H1 (cell line): ENCODE measurements at regions not wholly inside any gene's neighbourhood (a gene's known extent, or its start where the extent isn't known, plus 50 kb on each side); places are given as distances from the start of the nearest gene placed in this dataset.
"Not testable (repeated sequence)": the region's sequence is repeated elsewhere in the genome, so short reads cannot be mapped to it uniquely, and the experiment has no call there.

Source experiments
- CTCF ChIA-PET: fragments of 300-600 bp; sonication (Branson Sonifier 250); formaldehyde crosslinking; loops from one replicate; lab custom pipeline; 2021; ENCODE audit not compliant: partially characterized antibody; lab: Charles Lee
- POLR2A ChIA-PET: fragments of 300-600 bp; sonication (Branson Sonifier 250); formaldehyde crosslinking; loops from one replicate; lab custom pipeline; 2021; ENCODE audit warnings: inconsistent platforms; ENCODE audit not compliant: partially characterized antibody; lab: Charles Lee
- DNase-seq, 2 experiments: peaks; one replicate each; pipeline versions ENCODE4 v3.0.0 to v3.0.0-alpha.2; 2010 to 2022; ENCODE audit warnings: low spot score in 2 of 2, low read depth in 1 of 2, mixed read lengths in 1 of 2
- FAIRE-seq: peaks from 2 replicates; lab custom pipeline; 2011; peaks lifted over from hg19 to GRCh38; lab: Jason Lieb, UNC
- H2AFZ ChIP-seq: 2 replicates; pipeline ENCODE4 v1.8.1; 2012; ENCODE audit warnings: low read length, inconsistent platforms
- H2AK5ac ChIP-seq: 2 replicates; pipeline ENCODE4 v1.6.1; 2013; ENCODE audit warnings: low read depth, low read length
- H2BK120ac ChIP-seq: replicated peaks from 2 replicates; pipeline ENCODE3; 2013; ENCODE audit warnings: low read depth, low read length, inconsistent platforms
- H2BK12ac ChIP-seq: 2 replicates; pipeline ENCODE4 v1.6.1; 2013; ENCODE audit warnings: low read depth, low read length
- H2BK15ac ChIP-seq: 2 replicates; pipeline ENCODE4 v1.6.1; 2013; ENCODE audit warnings: low read length
- H2BK20ac ChIP-seq: 2 replicates; pipeline ENCODE4 v1.6.1; 2013; ENCODE audit warnings: low read length
- H2BK5ac ChIP-seq: 2 replicates; pipeline ENCODE4 v1.6.1; 2013; ENCODE audit warnings: low read depth, low read length
- H3K14ac ChIP-seq: 2 replicates; pipeline ENCODE4 v1.6.1; 2013; ENCODE audit warnings: inconsistent platforms; ENCODE audit not compliant: insufficient read length
- H3K18ac ChIP-seq: 2 replicates; pipeline ENCODE4 v1.6.1; 2013; ENCODE audit warnings: low read length; ENCODE audit errors: extremely low read depth
- H3K23ac ChIP-seq: 2 replicates; pipeline ENCODE4 v1.6.1; 2013; ENCODE audit warnings: inconsistent platforms; ENCODE audit not compliant: insufficient read length
- H3K23me2 ChIP-seq: 2 replicates; pipeline ENCODE4 v1.6.1; 2013; ENCODE audit warnings: low read depth, low read length
- H3K27ac ChIP-seq: 2 replicates; pipeline ENCODE4 v1.6.1; 2011; ENCODE audit warnings: low read depth, low read length, inconsistent platforms
- H3K27me3 ChIP-seq, 4 experiments: replicated peaks in 1 of 4; 1 replicate in 1 of 4; 2 replicates in 3 of 4; pipeline versions ENCODE4 v1.6.1 to v1.8.1; 2011 to 2013; ENCODE audit warnings: low read length in 3 of 4, mild to moderate bottlenecking in 3 of 4, inconsistent platforms in 2 of 4, mixed read lengths in 2 of 4, moderate library complexity in 1 of 4; ENCODE audit not compliant: control insufficient read depth in 3 of 4, insufficient read depth in 3 of 4; ENCODE audit errors: extremely low read depth in 1 of 4
- H3K36me3 ChIP-seq, 4 experiments: 2 replicates each; pipeline versions ENCODE4 v1.6.1 to v1.8.1; 2011 to 2013; ENCODE audit warnings: mild to moderate bottlenecking in 4 of 4, low read length in 3 of 4, moderate library complexity in 2 of 4, control low read depth in 1 of 4, inconsistent platforms in 1 of 4; ENCODE audit not compliant: insufficient read depth in 4 of 4, control insufficient read depth in 2 of 4
- H3K4ac ChIP-seq: replicated peaks from 2 replicates; pipeline ENCODE3; 2013; ENCODE audit warnings: low read length, low read depth, mixed read lengths, inconsistent platforms; ENCODE audit not compliant: insufficient read length
- H3K4me1 ChIP-seq, 4 experiments: replicated peaks in 1 of 4; 1 replicate in 1 of 4; 2 replicates in 3 of 4; pipeline versions ENCODE4 v1.6.1 to v1.8.1; 2011 to 2013; ENCODE audit warnings: low read length in 3 of 4, inconsistent platforms in 2 of 4, mixed read lengths in 1 of 4; ENCODE audit not compliant: insufficient read depth in 4 of 4, control insufficient read depth in 3 of 4
- H3K4me2 ChIP-seq, 2 experiments: 2 replicates each; pipeline versions ENCODE4 v1.6.1 to v1.8.1; 2011 to 2013; ENCODE audit warnings: low read depth in 2 of 2, low read length in 2 of 2, control low read depth in 1 of 2, inconsistent platforms in 1 of 2, mild to moderate bottlenecking in 1 of 2; ENCODE audit not compliant: insufficient read depth in 1 of 2
- H3K4me3 ChIP-seq, 4 experiments: fragments of 200-600, 300-600 bp in 1 of 4; sonication (generic), shearing (Covaris generic), sonication (Bioruptor Twin) in 1 of 4; 2 replicates each; pipeline versions ENCODE4 v1.5.1 to v1.8.1; 2011 to 2016; ENCODE audit warnings: low read length in 4 of 4, low read depth in 3 of 4, control low read depth in 2 of 4, inconsistent platforms in 2 of 4, mild to moderate bottlenecking in 2 of 4, mixed read lengths in 1 of 4, moderate library complexity in 1 of 4; ENCODE audit not compliant: insufficient read depth in 2 of 4; ENCODE audit errors: extremely low read depth in 1 of 4
- H3K56ac ChIP-seq: replicated peaks from 2 replicates; pipeline ENCODE3; 2013; ENCODE audit warnings: low read depth, mild to moderate bottlenecking, mixed read lengths, low read length, inconsistent platforms; ENCODE audit not compliant: insufficient read length
- H3K79me1 ChIP-seq: 2 replicates; pipeline ENCODE4 v1.6.1; 2013; ENCODE audit warnings: low read depth, low read length, control low read depth
- H3K79me2 ChIP-seq, 2 experiments: 2 replicates each; pipeline versions ENCODE4 v1.6.1 to v1.8.1; 2012 to 2013; ENCODE audit warnings: low read length in 2 of 2, mild to moderate bottlenecking in 2 of 2, inconsistent platforms in 1 of 2; ENCODE audit not compliant: insufficient read depth in 2 of 2, control insufficient read depth in 1 of 2
- H3K9ac ChIP-seq, 4 experiments: replicated peaks in 1 of 4; 1 replicate in 1 of 4; 2 replicates in 3 of 4; pipeline versions ENCODE4 v1.6.1 to v1.8.1; 2011 to 2013; ENCODE audit warnings: low read depth in 3 of 4, low read length in 3 of 4, control low read depth in 2 of 4, mild to moderate bottlenecking in 2 of 4, moderate library complexity in 2 of 4, inconsistent platforms in 1 of 4; ENCODE audit errors: extremely low read depth in 1 of 4
- H3K9me3 ChIP-seq, 2 experiments: 2 replicates each; pipeline versions ENCODE4 v1.6.1 to v1.8.1; 2012 to 2013; ENCODE audit warnings: mild to moderate bottlenecking in 2 of 2, moderate library complexity in 2 of 2, control low read depth in 1 of 2, inconsistent platforms in 1 of 2, low read depth in 1 of 2, low read length in 1 of 2, mixed read lengths in 1 of 2; ENCODE audit not compliant: insufficient read depth in 2 of 2
- H4K20me1 ChIP-seq, 2 experiments: replicated peaks in 1 of 2; 2 replicates each; pipeline versions ENCODE3 to v1.8.1; 2011 to 2013; ENCODE audit warnings: inconsistent platforms in 2 of 2, low read length in 2 of 2, mild to moderate bottlenecking in 1 of 2; ENCODE audit not compliant: insufficient read depth in 2 of 2, control insufficient read depth in 1 of 2
- H4K5ac ChIP-seq: 2 replicates; pipeline ENCODE4 v1.6.1; 2013; ENCODE audit warnings: low read length, low read depth, mixed read lengths, inconsistent platforms; ENCODE audit not compliant: insufficient read length
- H4K8ac ChIP-seq: 2 replicates; pipeline ENCODE4 v1.8.0; 2013; ENCODE audit warnings: mild to moderate bottlenecking, moderate library complexity, low read length, inconsistent platforms; ENCODE audit not compliant: insufficient read depth; ENCODE audit errors: extremely low read depth
- H4K91ac ChIP-seq: replicated peaks from 2 replicates; pipeline ENCODE3; 2013; ENCODE audit warnings: low read length, mixed read lengths, inconsistent platforms; ENCODE audit not compliant: insufficient read length
- EZH2 ChIP-seq: fragments of 200-600 bp; sonication (generic); IDR thresholded peaks from 2 replicates; pipeline ENCODE4 v1.7.1; 2012; ENCODE audit warnings: low read depth, mild to moderate bottlenecking, moderate library complexity, low read length, inconsistent platforms; ENCODE audit not compliant: severe bottlenecking
- HDAC6 ChIP-seq: IDR thresholded peaks from one replicate; pipeline ENCODE4 v1.7.1; 2012; ENCODE audit warnings: low read depth, mild to moderate bottlenecking, inconsistent platforms, low read length, moderate library complexity
- POU5F1 ChIP-seq: IDR thresholded peaks from 2 replicates; pipeline ENCODE4 v1.6.1; 2011; ENCODE audit warnings: low read depth, mild to moderate bottlenecking, low read length, moderate library complexity
- RBBP5 ChIP-seq: IDR thresholded peaks from 2 replicates; pipeline ENCODE4 v1.7.1; 2012; ENCODE audit warnings: low read depth, mild to moderate bottlenecking, inconsistent platforms, low read length, moderate library complexity, borderline replicate concordance
- RNF2 ChIP-seq: fragments of 200-900, 300-1000 bp; sonication (generic); IDR thresholded peaks from 2 replicates; pipeline ENCODE4 v1.7.1; 2016; ENCODE audit warnings: borderline replicate concordance, low read depth, mild to moderate bottlenecking, antibody characterized with exemption, low read length; ENCODE audit not compliant: poor library complexity, severe bottlenecking; ENCODE audit errors: missing control alignments
- SRF ChIP-seq: IDR thresholded peaks from 2 replicates; pipeline ENCODE4 v1.6.1; 2011; ENCODE audit warnings: mild to moderate bottlenecking, low read depth, low read length, moderate library complexity
- TCF12 ChIP-seq: IDR thresholded peaks from 2 replicates; pipeline ENCODE4 v1.6.1; 2011; ENCODE audit warnings: low read depth, mild to moderate bottlenecking, low read length
- WGBS, 2 experiments: shearing (Covaris generic) in 1 of 2; methylation state at CpG; one replicate each; pipeline versions ENCODE4 v1.1.6 to v1.1.7; 2013 to 2015; ENCODE audit warnings: low lambda C conversion rate in 2 of 2, mixed read lengths in 2 of 2, inconsistent platforms in 1 of 2, low coverage in 1 of 2, missing lambda C conversion rate in 1 of 2; ENCODE audit not compliant: insufficient replicate concordance in 2 of 2, insufficient coverage in 1 of 2, insufficient read length in 1 of 2; ENCODE audit errors: extremely low coverage in 1 of 2, missing lambda C conversion rate in 1 of 2; 5-methylcytosine and 5-hydroxymethylcytosine counted together

GRCh38 chr11:12592283-12592682 is 81.9 kb upstream of the TEAD1 start (continued):
- TF ChIP-seq RNF2, result no peak
- no peak for TF ChIP-seq SRF
- no peak for TF ChIP-seq RBBP5
- TF ChIP-seq TCF12, result no peak
- TF ChIP-seq POU5F1, result no peak
- no peak for TF ChIP-seq EZH2
- no peak for TF ChIP-seq HDAC6

DNA sequence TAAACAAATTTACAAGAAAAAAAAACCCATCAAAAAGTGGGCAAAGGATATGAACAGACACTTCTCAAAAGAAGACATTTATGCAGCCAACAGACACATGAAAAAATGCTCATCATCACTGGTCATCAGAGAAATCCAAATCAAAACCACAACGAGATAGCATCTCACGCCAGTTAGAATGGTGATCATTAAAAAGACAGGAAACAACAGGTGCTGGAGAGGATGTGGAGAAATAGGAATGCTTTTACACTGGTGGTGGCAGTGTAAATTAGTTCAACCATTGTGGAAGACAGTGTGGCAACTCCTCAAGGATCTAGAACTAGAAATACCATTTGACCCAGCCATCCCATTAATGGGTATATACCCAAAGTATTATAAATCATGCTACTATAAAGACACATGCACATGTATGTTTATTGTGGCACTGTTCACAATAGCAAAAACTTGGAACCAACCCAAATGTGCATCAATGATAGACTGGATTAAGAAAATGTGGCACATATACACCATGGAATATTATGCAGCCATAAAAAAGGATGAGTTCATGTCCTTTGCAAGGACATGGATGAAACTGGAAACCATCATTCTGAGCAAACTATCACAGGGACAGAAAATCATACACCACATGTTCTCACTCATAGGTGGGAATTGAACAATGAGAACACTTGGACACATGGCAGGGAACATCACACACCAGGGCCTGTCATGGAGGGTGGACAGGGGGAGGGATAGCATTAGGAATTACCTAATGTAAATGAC is 79.0 kb upstream of the TEAD1 start:
- H3K4ac ChIP-seq, H3K79me2 ChIP-seq, H3K14ac ChIP-seq, H2AFZ ChIP-seq, H3K18ac ChIP-seq, FAIRE-seq, H4K20me1 ChIP-seq, H4K5ac ChIP-seq, H3K4me3 ChIP-seq, H3K4me2 ChIP-seq, H3K23ac ChIP-seq, DNase-seq, H2AK5ac ChIP-seq, H3K27me3 ChIP-seq, H3K9ac ChIP-seq, H3K36me3 ChIP-seq, H3K23me2 ChIP-seq, H4K91ac ChIP-seq, H2BK12ac ChIP-seq, POLR2A ChIA-PET, H2BK15ac ChIP-seq, H4K8ac ChIP-seq, H3K79me1 ChIP-seq, H3K27ac ChIP-seq, H3K4me1 ChIP-seq, H2BK20ac ChIP-seq, H2BK120ac ChIP-seq, H3K56ac ChIP-seq, H2BK5ac ChIP-seq, H3K9me3 ChIP-seq: not testable (repeated sequence)
- 93% methylated on average over 2 of the region's 2 CpGs; no CpG with 5 or more reads in 1 of the 2 experiments for WGBS, 2 experiments
- CTCF ChIA-PET, result interaction anchor here (1.4 kb wide), 1 partner anchor 8 kb away, joined by 5 read pairs; no protein-coding TSS in a partner anchor
